ENCODE measurements at regions not wholly inside any gene's neighbourhood (a gene's known extent, or its start where the extent isn't known, plus 50 kb on each side); places are given as distances from the start of the nearest gene placed in this dataset.
A peak's percentile ranks its signal among the peaks of the same experiment; 100 is the strongest.

- DNase-seq = no peak
Observed at GRCh38 chr4:19382993-19383756, 868.5 kb upstream of the SLIT2 start.

- no peak for DNase-seq
Observed at GRCh38 chr4:19381068-19381467, 870.6 kb upstream of the SLIT2 start.

GRCh38 chr4:19380600-19380999 lies 871.1 kb upstream of the SLIT2 start:
- DNase-seq = no peak

- no peak for DNase-seq
Observed at GRCh38 chr4:19379191-19379708, 872.5 kb upstream of the SLIT2 start.

GRCh38 chr4:19375931-19376330 lies 875.8 kb upstream of the SLIT2 start:
- no peak for DNase-seq

- no peak for DNase-seq
Observed at GRCh38 chr4:19375136-19375804, 876.4 kb upstream of the SLIT2 start.

GRCh38 chr4:19372390-19372789 lies 879.3 kb upstream of the SLIT2 start:
- DNase-seq = no peak

GRCh38 chr4:19368800-19369199 lies 882.9 kb upstream of the SLIT2 start:
- DNase-seq = no peak

GRCh38 chr4:19366916-19367315 lies 884.8 kb upstream of the SLIT2 start:
- no peak for DNase-seq

- no peak for DNase-seq
Observed at GRCh38 chr4:19358015-19358414, 893.7 kb upstream of the SLIT2 start.

- no peak for DNase-seq
Observed at GRCh38 chr4:19349416-19349815, 902.3 kb upstream of the SLIT2 start.

- no peak for DNase-seq
Observed at GRCh38 chr4:19348746-19349145, 903.0 kb upstream of the SLIT2 start.

- no peak for DNase-seq
Observed at GRCh38 chr4:19346636-19347035, 905.1 kb upstream of the SLIT2 start.

GRCh38 chr4:19329631-19330030 lies 922.1 kb upstream of the SLIT2 start:
- no peak for DNase-seq

- DNase-seq = no peak
Observed at GRCh38 chr4:19329077-19329476, 922.6 kb upstream of the SLIT2 start.

- no peak for DNase-seq
Observed at GRCh38 chr4:19327364-19327763, 924.3 kb upstream of the SLIT2 start.

- DNase-seq = no peak
Observed at GRCh38 chr4:19324184-19324583, 927.5 kb upstream of the SLIT2 start.

- no peak for DNase-seq
Observed at GRCh38 chr4:19319607-19320006, 932.1 kb upstream of the SLIT2 start.

GRCh38 chr4:19317377-19317776 lies 934.3 kb upstream of the SLIT2 start:
- no peak for DNase-seq

- no peak for DNase-seq
Observed at GRCh38 chr4:19314116-19314515, 937.6 kb upstream of the SLIT2 start.

GRCh38 chr4:19309378-19309777 lies 942.3 kb upstream of the SLIT2 start:
- peak; percentile 29 to 36 for DNase-seq

- DNase-seq = no peak
Observed at GRCh38 chr4:19304028-19304427, 947.7 kb upstream of the SLIT2 start.

GRCh38 chr4:19301527-19301926 lies 950.2 kb upstream of the SLIT2 start:
- DNase-seq = no peak

- no peak for DNase-seq
Observed at GRCh38 chr4:19300213-19300612, 951.5 kb upstream of the SLIT2 start.

Data from Kasumi-1 (cell line).